Astrocyte of the cerebellum (primary cell): ENCODE measurements at regions not wholly inside any gene's neighbourhood (a gene's known extent, or its start where the extent isn't known, plus 50 kb on each side); places are given as distances from the start of the nearest gene placed in this dataset.

Experiments
- DNase-seq: peaks from one replicate; pipeline ENCODE4 v3.0.0-alpha.2; 2011; ENCODE audit warnings: low read depth
- H3K4me3 ChIP-seq: 2 replicates; pipeline ENCODE4 v1.5.1; 2011; ENCODE audit warnings: mild to moderate bottlenecking, low read depth, low read length, moderate library complexity
- CTCF ChIP-seq: IDR thresholded peaks from 2 replicates; pipeline ENCODE4 v1.5.1; 2012; ENCODE audit warnings: low read length, low read depth, moderate library complexity, mild to moderate bottlenecking; ENCODE audit errors: missing control alignments
- in situ Hi-C: cut with HindIII; loops from 2 replicates; pipeline ENCODE4 v1.10.0; 2017; ENCODE audit warnings: low sequenced_read_pairs

DNA sequence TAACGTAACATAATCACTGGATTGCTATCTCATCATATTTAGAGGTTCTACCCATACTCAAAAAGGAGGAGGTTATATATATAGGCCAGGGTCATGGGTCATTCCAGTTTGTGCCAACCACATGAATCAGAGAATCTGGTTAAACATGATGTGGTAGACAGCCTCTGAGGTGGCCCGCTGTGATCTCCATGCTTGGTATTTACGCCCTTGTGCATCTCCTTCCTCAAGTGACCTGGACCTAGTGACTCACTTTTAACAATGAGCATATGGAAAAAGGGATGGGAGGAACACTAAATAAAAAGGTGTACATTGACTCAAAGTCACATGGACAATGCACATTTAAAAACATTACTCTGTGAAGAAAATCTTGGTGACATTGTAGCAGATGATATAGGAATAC is 77.7 kb upstream of the CTNND2 start:
- H3K4me3 ChIP-seq, result no peak overlapping the region
- DNase-seq, result no peak
- in situ Hi-C loops, result no loop called here
- TF ChIP-seq CTCF, result no peak

GRCh38 chr5:11977904-11978303 is 73.7 kb upstream of the CTNND2 start:
- in situ Hi-C loops, result no loop called here
- H3K4me3 ChIP-seq, result no peak overlapping the region
- no peak for TF ChIP-seq CTCF
- DNase-seq, result no peak

- DNase-seq, result no peak
- in situ Hi-C loops, result no loop called here
- TF ChIP-seq CTCF, result no peak
- H3K4me3 ChIP-seq, result no peak overlapping the region
These were observed 69.2 kb upstream of the CTNND2 start for GRCh38 chr5:11973469-11973868.

DNA sequence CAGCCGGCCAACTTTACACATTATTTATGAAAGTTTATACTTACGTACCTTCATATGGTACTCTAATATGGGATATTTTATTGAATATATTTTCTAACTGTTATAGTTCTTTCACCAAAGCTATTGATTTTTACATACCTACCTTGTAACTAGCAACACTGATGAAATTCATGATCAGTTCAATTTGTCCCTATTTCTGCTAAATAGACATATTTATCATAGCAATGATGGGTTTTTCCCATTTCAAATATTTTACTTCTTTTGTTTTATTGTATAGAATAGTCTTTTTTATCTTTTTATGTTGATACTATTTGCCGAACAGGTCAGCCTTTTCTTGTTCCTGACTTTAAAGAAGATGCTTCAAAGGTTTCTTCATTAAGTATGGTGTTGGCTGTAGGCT is 59.0 kb upstream of the CTNND2 start:
- no peak for DNase-seq
- in situ Hi-C loops, result no loop called here
- no peak for TF ChIP-seq CTCF
- no peak overlapping the region for H3K4me3 ChIP-seq

GRCh38 chr5:11962122-11962521 is 57.9 kb upstream of the CTNND2 start:
- H3K4me3 ChIP-seq, result no peak overlapping the region
- no peak for DNase-seq
- in situ Hi-C loops, result no loop called here
- TF ChIP-seq CTCF, result no peak

- DNase-seq, result no peak
- no peak for TF ChIP-seq CTCF
- no peak overlapping the region for H3K4me3 ChIP-seq
- in situ Hi-C loops, result no loop called here
These were observed 54.1 kb upstream of the CTNND2 start for GRCh38 chr5:11958321-11958720.

DNA sequence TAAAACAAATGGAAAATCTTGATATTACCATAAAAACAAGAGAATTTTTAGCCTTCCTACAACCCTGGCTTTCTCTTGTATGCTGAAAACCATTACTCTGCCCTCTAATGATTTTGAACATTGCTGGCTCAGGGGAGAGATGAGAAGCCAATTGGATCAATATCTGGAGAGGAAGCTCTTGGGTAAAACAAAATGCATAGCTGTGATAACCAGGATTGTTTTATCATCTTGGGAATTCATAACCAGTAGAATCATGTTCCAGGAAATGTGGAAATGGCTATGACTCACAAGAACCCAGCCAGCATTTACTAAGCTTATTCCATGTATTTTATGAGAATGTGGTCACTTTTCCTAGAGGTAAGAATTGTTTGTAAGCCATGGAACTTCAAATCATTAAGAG is 51.1 kb upstream of the CTNND2 start:
- peak; percentile 55 for DNase-seq
- in situ Hi-C loops, result no loop called here
- H3K4me3 ChIP-seq, result no peak overlapping the region
- TF ChIP-seq CTCF, result no peak
